HEK293T (cell line): ENCODE measurements at regions not wholly inside any gene's neighbourhood (a gene's known extent, or its start where the extent isn't known, plus 50 kb on each side); places are given as distances from the start of the nearest gene placed in this dataset.
"Not testable (repeated sequence)": the region's sequence is repeated elsewhere in the genome, so short reads cannot be mapped to it uniquely, and the experiment has no call there.

Experiments used
- CTCF ChIA-PET: fragments of 350-600 bp; formaldehyde crosslinking; extraction: SDS; loops from one replicate; lab custom pipeline; 2021; ENCODE audit warnings: antibody characterized with exemption, inconsistent platforms; lab: Yijun Ruan, JAX
- POLR2A ChIA-PET: fragments of 350-600 bp; formaldehyde crosslinking; extraction: SDS; loops from one replicate; lab custom pipeline; 2020; ENCODE audit warnings: antibody characterized with exemption, inconsistent platforms; lab: Yijun Ruan, JAX
- DNase-seq: peaks from one replicate; pipeline ENCODE4 v3.0.0; 2012; ENCODE audit warnings: mixed read lengths; ENCODE audit errors: extremely low spot score
- ARNT ChIP-seq: fragments of 450-650 bp; IDR thresholded peaks from 2 replicates; pipeline ENCODE4 v1.6.1; 2017; ENCODE audit warnings: mild to moderate bottlenecking
- BHLHE40 ChIP-seq: fragments of 450-650 bp; IDR thresholded peaks from 2 replicates; pipeline ENCODE4 v1.6.1; 2016; ENCODE audit warnings: mild to moderate bottlenecking, moderate library complexity, borderline replicate concordance
- CTBP1 ChIP-seq: fragments of 450-650 bp; IDR thresholded peaks from 2 replicates; pipeline ENCODE4 v1.6.1; 2016; ENCODE audit warnings: borderline replicate concordance
- ELF4 ChIP-seq: fragments of 450-650 bp; IDR thresholded peaks from 2 replicates; pipeline ENCODE4 v1.6.1; 2017; ENCODE audit warnings: antibody characterized with exemption
- FOXA1 ChIP-seq: fragments of 450-650 bp; IDR thresholded peaks from 2 replicates; pipeline ENCODE4 v1.6.1; 2016; ENCODE audit warnings: mild to moderate bottlenecking
- FOXK2 ChIP-seq: fragments of 450-650 bp; IDR thresholded peaks from 2 replicates; pipeline ENCODE4 v1.6.1; 2016; ENCODE audit warnings: mild to moderate bottlenecking
- FOXM1 ChIP-seq: fragments of 450-650 bp; IDR thresholded peaks from 2 replicates; pipeline ENCODE4 v1.6.1; 2017; ENCODE audit warnings: mild to moderate bottlenecking, borderline replicate concordance
- HDGF ChIP-seq: fragments of 450-650 bp; IDR thresholded peaks from 2 replicates; pipeline ENCODE4 v1.6.1; 2017; ENCODE audit warnings: antibody characterized with exemption, borderline replicate concordance
- L3MBTL2 ChIP-seq: fragments of 450-650 bp; conservative IDR thresholded peaks from 2 replicates; pipeline ENCODE4 v1.6.1; 2016; ENCODE audit warnings: mild to moderate bottlenecking
- LEF1 ChIP-seq: fragments of 450-650 bp; IDR thresholded peaks from 2 replicates; pipeline ENCODE4 v1.6.1; 2017; ENCODE audit warnings: mild to moderate bottlenecking, borderline replicate concordance
- NFRKB ChIP-seq: fragments of 450-650 bp; IDR thresholded peaks from 2 replicates; pipeline ENCODE4 v1.6.1; 2016; ENCODE audit warnings: mild to moderate bottlenecking, moderate library complexity
- PKNOX1 ChIP-seq: fragments of 450-650 bp; IDR thresholded peaks from 2 replicates; pipeline ENCODE4 v1.6.1; 2016
- SP1 ChIP-seq: fragments of 450-650 bp; IDR thresholded peaks from 2 replicates; pipeline ENCODE4 v1.6.1; 2017
- SUZ12 ChIP-seq: fragments of 450-650 bp; IDR thresholded peaks from 2 replicates; pipeline ENCODE4 v1.6.1; 2016; ENCODE audit warnings: mild to moderate bottlenecking
- TARDBP ChIP-seq: fragments of 450-650 bp; IDR thresholded peaks from 2 replicates; pipeline ENCODE4 v1.6.1; 2016
- ZNF384 ChIP-seq: fragments of 450-650 bp; IDR thresholded peaks from 2 replicates; pipeline ENCODE4 v1.6.1; 2016

GRCh38 chr17:16888413-16889087, 83.4 kb downstream of the TNFRSF13B start:
- ChIA-PET CTCF (no interaction called here), POLR2A (no interaction called here)
- DNase-seq, result no peak
- TF ChIP-seq FOXA1, result no peak
- TF ChIP-seq NFRKB, result no peak
- TF ChIP-seq SP1, result no peak
- TF ChIP-seq SUZ12, result no peak
- no peak for TF ChIP-seq BHLHE40
- no peak for TF ChIP-seq ARNT
- no peak for TF ChIP-seq ELF4
- no peak for TF ChIP-seq HDGF
- TF ChIP-seq FOXM1, result no peak
- no peak for TF ChIP-seq L3MBTL2
- no peak for TF ChIP-seq CTBP1
- TF ChIP-seq FOXK2, result no peak
- no peak for TF ChIP-seq PKNOX1
- no peak for TF ChIP-seq TARDBP

GRCh38 chr17:16887523-16888095, 84.3 kb downstream of the TNFRSF13B start:
- POLR2A ChIA-PET, result no interaction called here
- CTCF ChIA-PET, result no interaction called here
- no peak for DNase-seq
- no peak for TF ChIP-seq HDGF
- no peak for TF ChIP-seq FOXA1
- TF ChIP-seq PKNOX1, result no peak
- no peak for TF ChIP-seq FOXK2
- no peak for TF ChIP-seq L3MBTL2

DNA sequence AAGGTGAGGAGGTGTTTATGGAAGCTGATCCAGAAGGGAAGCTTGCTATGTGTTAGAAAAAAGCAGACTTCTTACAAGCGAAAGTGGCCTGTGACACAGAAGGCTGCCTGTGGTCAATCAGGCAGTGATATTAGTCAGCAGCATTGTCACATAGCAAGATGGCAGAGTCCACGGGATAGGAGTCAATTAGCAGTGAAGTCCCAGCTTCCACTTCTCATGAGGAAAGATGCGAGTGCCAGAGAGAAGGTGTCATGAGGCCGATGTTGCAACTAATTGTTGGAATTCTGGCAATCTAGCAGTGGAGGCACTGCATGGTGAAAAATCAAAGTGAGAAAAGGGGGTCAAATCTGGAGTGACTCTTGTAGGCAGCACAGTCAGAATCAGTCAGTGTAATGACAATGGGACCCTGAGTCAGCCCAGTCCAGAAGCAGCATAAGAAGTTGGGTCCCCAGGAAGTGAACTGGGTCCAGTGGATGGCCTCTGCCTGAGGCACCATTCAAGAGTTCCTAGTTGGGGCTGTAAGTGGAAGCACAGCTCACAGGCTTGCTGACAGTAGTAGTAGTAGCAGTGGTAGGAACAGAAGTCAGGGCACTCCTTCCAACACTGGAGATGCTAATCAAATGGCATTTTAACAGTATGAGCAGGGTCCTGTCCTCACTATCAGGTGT, 85.1 kb downstream of the TNFRSF13B start:
- ChIA-PET POLR2A (no interaction called here), CTCF (no interaction called here)
- no peak for TF ChIP-seq FOXM1
- no peak for TF ChIP-seq SUZ12
- no peak for TF ChIP-seq LEF1
- TF ChIP-seq PKNOX1, result no peak
- TF ChIP-seq BHLHE40, result no peak
- TF ChIP-seq CTBP1, result no peak
- no peak for TF ChIP-seq FOXA1
- TF ChIP-seq ELF4, result no peak
- no peak for TF ChIP-seq ZNF384
- DNase-seq, result no peak

DNA sequence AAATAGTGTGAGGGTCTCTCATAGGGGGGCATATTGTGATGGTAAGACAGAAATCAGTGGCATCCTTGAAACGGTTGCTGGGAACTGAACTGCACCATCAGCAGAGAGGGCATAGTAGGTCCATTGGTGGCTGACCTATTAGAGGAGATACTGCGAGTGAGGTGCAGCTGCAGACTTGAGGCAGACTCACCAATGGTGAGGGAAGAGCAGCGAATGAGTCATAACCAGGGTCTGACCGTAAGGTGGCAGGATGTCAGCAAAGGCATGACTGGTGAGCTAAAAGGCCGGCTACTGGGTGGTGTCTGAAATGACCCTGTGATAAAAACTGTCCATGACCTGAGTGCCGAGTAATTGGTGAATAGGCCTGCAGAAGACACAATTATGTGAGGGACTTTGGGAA, 86.7 kb downstream of the TNFRSF13B start:
- POLR2A ChIA-PET, CTCF ChIA-PET, DNase-seq: not testable (repeated sequence)

GRCh38 chr17:16882926-16883265, 89.0 kb downstream of the TNFRSF13B start:
- DNase-seq, CTCF ChIA-PET, POLR2A ChIA-PET: not testable (repeated sequence)

DNA sequence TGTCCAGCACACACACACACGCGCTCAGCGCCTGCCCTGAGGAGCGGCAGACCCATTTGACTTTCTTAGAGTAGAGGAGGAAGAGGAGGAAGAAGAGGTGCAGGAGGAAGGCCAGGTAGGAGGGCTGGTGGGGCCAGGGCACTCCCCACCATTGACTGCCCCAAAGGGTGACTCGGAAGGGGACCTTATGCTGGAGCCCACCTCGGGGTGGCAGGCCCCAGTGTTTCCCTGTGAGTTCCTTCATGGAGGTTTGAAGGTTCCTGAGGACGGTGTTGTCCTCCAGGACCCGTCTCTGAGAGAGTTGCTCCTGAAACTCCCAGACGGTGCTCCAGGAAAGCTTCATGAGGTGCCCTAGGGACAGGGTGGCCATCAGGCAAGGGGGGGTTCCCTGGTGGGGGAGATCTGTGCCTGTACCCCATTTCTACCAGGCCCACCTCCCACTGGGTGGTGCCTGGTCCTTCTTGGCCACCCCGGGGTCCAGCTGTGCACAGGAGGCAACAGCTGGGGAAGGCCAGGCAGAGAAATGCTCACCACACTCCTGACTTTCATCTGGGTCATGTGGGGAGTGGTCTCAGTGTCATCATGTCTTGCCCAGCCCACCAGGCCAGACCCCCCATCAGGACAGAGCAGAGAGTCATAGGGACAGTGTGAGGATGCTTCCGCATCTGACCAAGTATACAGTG, 89.5 kb downstream of the TNFRSF13B start:
- no peak for TF ChIP-seq FOXA1
- TF ChIP-seq ARNT, result no peak
- no peak for TF ChIP-seq NFRKB
- TF ChIP-seq FOXK2, result no peak
- TF ChIP-seq PKNOX1, result no peak
- no peak for TF ChIP-seq LEF1
- no peak for TF ChIP-seq BHLHE40
- no peak for TF ChIP-seq SUZ12
- no peak for TF ChIP-seq TARDBP
- TF ChIP-seq CTBP1, result no peak
- TF ChIP-seq FOXM1, result no peak
- no peak for TF ChIP-seq HDGF
- ChIA-PET CTCF (no interaction called here), POLR2A (no interaction called here)

More for the DNA sequence above, 89.5 kb downstream of the TNFRSF13B start:
- no peak for DNase-seq
